ENCODE measurements at regions not wholly inside any gene's neighbourhood (a gene's known extent, or its start where the extent isn't known, plus 50 kb on each side); places are given as distances from the start of the nearest gene placed in this dataset.

GRCh38 chr15:67920524-67921240 lies 80.8 kb upstream of the RNU6-1 start:
- TF ChIP-seq CTCF (conservative IDR thresholded peaks at IDR 0.05) = no peak
- H3K27ac ChIP-seq = peak overlapping the region; percentile 99

DNA sequence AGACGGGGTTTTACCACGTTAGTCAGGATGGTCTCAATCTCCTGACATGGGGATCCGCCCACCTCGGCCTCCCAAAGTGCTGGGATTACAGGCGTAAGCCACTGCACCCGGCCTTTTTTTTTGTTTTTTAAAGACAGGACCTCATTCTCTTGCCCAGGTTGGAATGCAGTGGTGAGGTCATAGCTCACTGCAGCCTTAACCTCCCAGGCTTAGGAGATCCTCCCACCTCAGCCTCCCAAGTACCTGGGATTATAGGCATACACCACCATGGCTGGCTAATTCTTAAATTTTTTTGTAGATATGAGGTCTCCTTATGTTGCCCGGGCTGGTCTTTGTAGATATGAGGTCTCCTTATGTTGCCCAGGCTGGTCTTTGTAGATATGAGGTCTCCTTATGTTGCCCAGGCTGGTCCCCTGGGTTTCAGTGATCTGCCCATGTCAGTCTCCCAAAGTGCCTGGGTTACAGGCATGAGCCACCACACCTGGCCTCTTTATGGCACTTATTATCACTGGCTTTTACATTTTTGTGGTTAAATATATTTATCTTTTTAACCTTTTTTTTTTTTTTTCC lies 82.3 kb upstream of the RNU6-1 start:
- H3K27ac ChIP-seq = peak overlapping the region; percentile 99
- TF ChIP-seq CTCF (conservative IDR thresholded peaks at IDR 0.05) = no peak

DNA sequence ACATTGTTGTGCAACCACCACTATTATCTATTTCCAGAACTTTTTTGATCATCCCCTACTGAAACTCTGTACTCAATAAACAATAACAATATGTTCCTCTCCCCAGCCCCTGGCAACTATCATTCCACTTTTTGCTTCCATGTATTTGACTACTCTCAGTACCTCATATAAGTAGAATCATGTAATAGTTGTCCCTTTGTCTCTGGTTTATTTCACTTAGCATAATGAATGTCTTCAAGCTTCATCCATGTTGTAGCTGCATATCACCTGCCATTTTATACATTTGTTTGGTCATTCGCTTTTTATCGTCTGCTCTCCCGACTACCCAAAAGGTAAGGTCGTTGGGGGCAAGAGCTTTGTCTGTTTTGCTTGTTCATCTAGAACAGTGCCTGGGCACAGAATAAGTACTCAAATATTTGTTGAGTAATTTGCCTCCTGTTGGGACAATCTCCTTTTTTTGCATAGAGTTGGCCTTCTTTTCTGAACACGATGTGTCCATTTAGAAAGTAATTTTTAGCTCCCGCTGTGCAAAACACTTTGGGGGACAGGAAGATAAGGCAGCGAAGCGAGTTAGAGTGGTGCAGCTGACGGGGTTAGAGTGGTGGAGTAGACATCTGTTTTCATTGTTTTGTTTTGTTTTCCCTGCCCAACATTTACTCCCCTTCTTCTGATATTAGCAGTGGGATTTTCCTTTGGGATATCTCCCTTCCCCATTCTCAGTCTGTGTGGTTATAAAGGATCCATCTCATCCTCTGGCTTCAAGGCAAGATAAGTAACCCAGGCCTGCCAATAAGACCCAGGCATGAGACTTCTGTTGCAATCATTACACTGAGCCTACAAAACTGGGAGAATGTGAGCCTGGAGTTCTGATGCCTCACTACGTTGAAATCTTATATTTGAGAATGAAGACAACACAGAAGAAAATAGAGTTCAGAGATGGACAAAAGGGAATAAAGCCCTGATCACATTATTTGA lies 83.4 kb upstream of the RNU6-1 start:
- peak overlapping the region; percentile 99 for H3K27ac ChIP-seq
- no peak for TF ChIP-seq CTCF (conservative IDR thresholded peaks at IDR 0.05)

- TF ChIP-seq CTCF (conservative IDR thresholded peaks at IDR 0.05) = no peak
Measured at GRCh38 chr15:67924359-67924974, 84.6 kb upstream of the RNU6-1 start.

GRCh38 chr15:67925182-67925581 lies 85.3 kb upstream of the RNU6-1 start:
- H3K27ac ChIP-seq = peak overlapping the region; percentile 99; the same call in 1 of the 2 replicates
- no peak for TF ChIP-seq CTCF (conservative IDR thresholded peaks at IDR 0.05)

More at GRCh38 chr15:67924359-67924974, 84.6 kb upstream of the RNU6-1 start:
- peak overlapping the region; percentile 99 for H3K27ac ChIP-seq

DNA sequence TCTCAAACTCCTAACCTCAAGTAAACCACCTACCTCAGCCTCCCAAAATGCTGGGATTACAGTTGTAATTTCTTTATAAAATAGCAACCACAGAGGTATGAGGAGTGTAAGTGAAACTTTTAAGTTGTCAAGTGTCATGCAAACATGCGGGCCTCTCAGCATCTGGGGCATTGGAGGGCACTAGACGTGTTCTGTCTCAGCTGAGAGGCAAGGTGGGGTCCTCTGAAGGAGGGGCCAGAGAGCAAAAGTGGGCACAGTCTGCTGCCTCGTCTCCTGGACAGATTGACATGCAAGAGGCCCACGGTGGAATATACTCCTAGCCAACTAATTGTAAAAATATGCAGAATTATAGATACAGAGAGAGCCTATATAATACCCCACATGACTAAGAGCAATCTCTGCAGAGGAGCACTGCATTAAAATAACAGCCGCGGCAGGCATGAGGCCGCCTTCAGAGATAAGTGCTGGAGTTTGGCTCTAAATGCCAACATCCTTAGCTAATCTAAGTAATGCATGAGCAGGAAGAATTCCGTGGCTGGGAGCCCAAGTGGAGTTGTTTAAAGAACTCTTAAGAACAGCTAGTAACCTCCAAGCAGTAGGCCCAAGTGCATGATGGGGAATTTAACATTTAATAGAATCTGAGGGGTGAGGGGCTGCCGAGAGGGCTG lies 87.8 kb upstream of the RNU6-1 start:
- H3K27ac ChIP-seq = peak overlapping the region; percentile 43
- no peak for TF ChIP-seq CTCF (conservative IDR thresholded peaks at IDR 0.05)
